ENCODE measurements at regions not wholly inside any gene's neighbourhood (a gene's known extent, or its start where the extent isn't known, plus 50 kb on each side); places are given as distances from the start of the nearest gene placed in this dataset.

GRCh38 chr11:92793189-92793588 is 176.3 kb upstream of the MTNR1B start:
- DNase-seq (ENCODE audit: low spot score) = no peak

DNA sequence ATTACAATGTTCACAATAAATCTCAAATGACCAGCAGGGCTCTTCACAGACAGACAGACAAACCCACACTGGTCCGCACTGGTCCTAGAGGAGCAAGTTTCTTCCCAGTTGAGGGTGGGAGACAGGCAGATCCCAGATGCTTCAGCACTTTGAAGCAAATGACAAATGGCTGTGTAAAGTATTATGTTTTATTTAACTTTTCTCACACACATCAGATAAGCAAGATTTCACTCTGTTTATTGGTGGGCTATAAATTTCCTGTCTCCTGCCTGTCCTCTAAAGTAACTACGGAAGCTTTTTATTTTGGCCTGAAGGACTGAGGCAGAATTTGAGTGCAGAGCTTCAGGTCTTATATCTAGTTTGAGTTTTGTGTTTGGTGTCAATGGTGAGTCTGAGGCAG is 174.7 kb upstream of the MTNR1B start:
- DNase-seq (ENCODE audit: low spot score) = no peak

DNA sequence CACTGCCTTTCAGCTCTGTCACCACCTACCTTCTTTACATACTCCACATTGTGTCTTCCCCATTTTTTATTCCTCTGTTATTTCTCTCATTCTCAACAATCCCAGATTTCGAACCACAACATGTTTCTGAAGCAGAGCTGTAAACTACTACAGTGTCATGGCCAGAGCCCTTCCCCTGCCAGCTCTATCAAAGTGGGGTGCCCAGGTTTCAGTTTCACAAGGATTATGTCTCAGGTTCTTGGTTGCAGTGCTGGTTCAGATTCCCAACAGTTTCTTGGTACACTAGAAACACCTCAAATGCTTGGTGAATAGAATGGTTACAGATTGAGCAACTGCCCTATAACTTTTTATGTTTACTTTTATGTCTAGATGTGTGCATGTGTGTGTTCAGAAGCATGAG is 172.7 kb upstream of the MTNR1B start:
- DNase-seq (ENCODE audit: low spot score) = no peak

DNA sequence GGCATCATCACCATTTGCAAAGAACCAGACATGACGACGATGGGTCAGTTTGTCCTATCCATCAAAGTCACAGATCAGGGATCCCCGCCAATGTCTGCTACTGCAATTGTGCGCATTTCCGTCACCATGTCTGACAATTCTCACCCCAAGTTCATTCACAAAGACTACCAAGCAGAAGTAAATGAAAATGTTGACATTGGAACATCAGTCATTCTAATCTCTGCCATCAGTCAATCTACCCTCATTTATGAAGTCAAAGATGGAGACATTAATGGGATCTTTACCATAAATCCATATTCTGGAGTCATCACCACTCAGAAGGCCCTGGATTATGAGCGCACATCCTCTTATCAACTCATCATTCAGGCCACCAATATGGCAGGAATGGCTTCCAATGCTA is 171.6 kb upstream of the MTNR1B start:
- DNase-seq (ENCODE audit: low spot score) = no peak

- DNase-seq (ENCODE audit: low spot score) = no peak
Observed at GRCh38 chr11:92801685-92802084, 167.8 kb upstream of the MTNR1B start.

GRCh38 chr11:92802644-92803043 is 166.8 kb upstream of the MTNR1B start:
- no peak for DNase-seq (ENCODE audit: low spot score)

DNA sequence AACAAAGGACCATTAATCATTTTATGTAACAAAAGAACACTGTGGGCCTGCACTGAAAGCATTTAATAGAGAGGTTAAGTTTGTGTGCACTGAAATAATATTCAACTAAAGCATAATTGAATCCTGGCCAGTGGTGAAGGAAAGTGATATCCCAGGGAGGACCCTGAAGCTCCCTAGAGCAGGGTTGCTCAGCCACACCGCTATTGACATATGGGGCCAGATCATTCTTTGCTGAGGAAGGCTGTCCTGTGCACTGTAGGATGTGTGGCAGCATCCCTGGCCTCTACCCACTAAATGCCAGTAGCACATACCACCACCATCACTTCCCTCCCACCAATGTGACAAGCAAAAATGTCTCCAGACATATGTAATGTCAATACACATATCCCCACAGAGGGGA is 166.1 kb upstream of the MTNR1B start:
- no peak for DNase-seq (ENCODE audit: low spot score)

DNA sequence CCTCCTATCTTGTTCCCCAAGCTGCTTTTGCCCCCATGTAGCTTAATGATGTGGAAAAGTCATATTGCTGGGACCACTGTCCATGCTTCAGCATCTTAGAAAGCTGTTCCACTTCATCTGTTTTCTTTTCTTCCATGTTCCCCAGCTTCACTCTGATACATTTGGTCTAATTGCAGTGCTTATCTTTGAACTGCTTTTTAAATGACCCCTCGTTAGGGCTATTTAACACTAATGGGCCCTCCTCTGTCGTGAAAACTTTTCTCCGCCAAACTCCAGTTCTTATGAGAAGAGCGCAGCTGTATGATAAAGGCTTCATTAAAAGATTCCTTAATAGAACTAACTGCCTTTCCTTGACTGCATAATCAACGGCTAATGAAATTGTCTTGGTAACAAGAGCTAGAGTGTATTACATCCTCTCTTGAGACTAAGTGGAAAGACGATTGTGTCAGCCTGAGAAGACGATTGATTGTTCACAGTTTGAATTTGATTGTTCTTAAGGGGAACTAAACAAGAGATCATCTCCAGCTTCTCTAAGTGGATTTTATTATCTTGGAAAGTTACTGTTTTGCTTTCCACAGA is 165.0 kb upstream of the MTNR1B start:
- no peak for DNase-seq (ENCODE audit: low spot score)

GRCh38 chr11:92808022-92808421 is 161.4 kb upstream of the MTNR1B start:
- DNase-seq (ENCODE audit: low spot score) = no peak

DNA sequence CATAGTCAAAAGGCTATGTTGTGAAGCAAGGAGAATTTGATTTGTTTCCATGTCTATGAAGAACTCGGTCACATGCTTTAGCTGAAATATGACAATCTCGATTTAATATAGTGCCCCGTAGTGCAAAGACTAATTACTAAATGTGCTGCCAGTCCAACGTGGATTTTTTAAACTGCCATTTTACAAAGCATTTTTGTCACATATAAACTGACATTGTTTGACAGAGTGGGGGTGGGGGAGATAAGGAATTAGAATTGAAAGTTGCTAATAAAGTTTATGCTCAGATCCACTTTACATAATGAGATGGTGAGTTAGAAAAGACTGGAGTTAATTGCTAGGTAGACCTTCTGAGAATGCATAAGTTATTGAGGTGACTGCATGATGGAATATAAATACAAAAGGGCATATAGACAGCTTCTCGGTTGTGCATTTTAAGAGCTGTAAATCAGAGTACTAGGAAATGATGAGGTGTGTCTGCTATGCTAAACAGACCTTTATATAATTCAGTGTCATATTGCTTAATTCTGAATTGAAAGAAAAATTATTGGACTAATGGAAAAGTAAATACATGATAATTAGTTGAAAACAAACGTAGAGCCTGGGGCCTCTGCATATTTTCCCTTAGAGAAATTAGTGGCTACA is 158.9 kb upstream of the MTNR1B start:
- DNase-seq (ENCODE audit: low spot score) = no peak

GRCh38 chr11:92811341-92811740 is 158.1 kb upstream of the MTNR1B start:
- DNase-seq (ENCODE audit: low spot score) = no peak

GRCh38 chr11:92812841-92813240 is 156.6 kb upstream of the MTNR1B start:
- DNase-seq (ENCODE audit: low spot score) = no peak

GRCh38 chr11:92819830-92820229 is 149.6 kb upstream of the MTNR1B start:
- DNase-seq (ENCODE audit: low spot score) = no peak

- DNase-seq (ENCODE audit: low spot score) = no peak
Observed at GRCh38 chr11:92820860-92821259, 148.6 kb upstream of the MTNR1B start.

- DNase-seq (ENCODE audit: low spot score) = no peak
Observed at GRCh38 chr11:92822410-92822809, 147.0 kb upstream of the MTNR1B start.

GRCh38 chr11:92826136-92826535 is 143.3 kb upstream of the MTNR1B start:
- DNase-seq (ENCODE audit: low spot score) = no peak

GRCh38 chr11:92826603-92827002 is 142.8 kb upstream of the MTNR1B start:
- no peak for DNase-seq (ENCODE audit: low spot score)

GRCh38 chr11:92827132-92827531 is 142.3 kb upstream of the MTNR1B start:
- no peak for DNase-seq (ENCODE audit: low spot score)

GRCh38 chr11:92828556-92828955 is 140.9 kb upstream of the MTNR1B start:
- DNase-seq (ENCODE audit: low spot score) = no peak

DNA sequence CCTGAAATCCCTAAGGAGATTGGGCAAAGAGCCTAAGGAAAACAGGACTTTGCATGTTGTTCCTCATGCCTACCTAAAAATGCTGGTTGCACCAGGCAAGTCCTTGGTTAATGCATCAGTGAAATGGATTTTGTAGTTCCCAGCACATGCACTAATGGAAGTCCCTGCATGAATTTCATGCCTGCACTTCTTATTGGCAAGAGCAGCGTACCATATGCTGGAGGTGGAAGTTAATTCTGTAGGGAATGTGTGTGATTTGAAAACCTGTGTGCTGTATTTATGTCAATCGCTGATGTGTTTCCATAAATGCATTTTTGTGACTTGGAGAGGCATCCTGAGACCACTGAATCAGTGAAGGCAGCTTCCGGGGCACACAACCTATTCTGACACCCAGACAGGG is 140.3 kb upstream of the MTNR1B start:
- DNase-seq (ENCODE audit: low spot score) = no peak

GRCh38 chr11:92829671-92830070 is 139.8 kb upstream of the MTNR1B start:
- no peak for DNase-seq (ENCODE audit: low spot score)

- no peak for DNase-seq (ENCODE audit: low spot score)
Observed at GRCh38 chr11:92830377-92831155, 138.9 kb upstream of the MTNR1B start.

- no peak for DNase-seq (ENCODE audit: low spot score)
Observed at GRCh38 chr11:92834296-92835020, 135.0 kb upstream of the MTNR1B start.

All from COLO829 (cell line).